Thoracic aorta (tissue), 2 donors: ENCODE measurements at regions not wholly inside any gene's neighbourhood (a gene's known extent, or its start where the extent isn't known, plus 50 kb on each side); places are given as distances from the start of the nearest gene placed in this dataset.

ENCODE experiments used
- ATAC-seq: fragments of 150-250 bp; one replicate; pipeline ENCODE4 v1.8.0; 2017; ENCODE audit warnings: low read depth; ENCODE audit not compliant: insufficient number of reproducible peaks, low FRiP score
- DNase-seq: peaks from one replicate; pipeline ENCODE4 v3.0.0-alpha.2; 2020; ENCODE audit warnings: low spot score
- H3K27ac ChIP-seq, 2 donors: fragments of 200-600 bp; sonication (generic); 1 replicate in 1 of 2; 2 replicates in 1 of 2; pipeline ENCODE4 v1.5.1; 2016; ENCODE audit warnings: mild to moderate bottlenecking in 2 of 2, moderate library complexity in 2 of 2
- H3K27me3 ChIP-seq: fragments of 200-600 bp; sonication (generic); replicated peaks from 2 replicates; pipeline ENCODE4 v1.6.0; 2016; ENCODE audit warnings: mild to moderate bottlenecking; ENCODE audit not compliant: insufficient read depth
- H3K36me3 ChIP-seq: fragments of 200-600 bp; sonication (generic); one replicate; pipeline ENCODE4 v1.5.1; 2016
- H3K4me1 ChIP-seq, 2 donors: fragments of 200-600 bp; sonication (generic); 1 replicate in 1 of 2; 2 replicates in 1 of 2; pipeline versions ENCODE4 v1.5.1 to v1.6.0; 2016; ENCODE audit warnings: low read depth in 2 of 2, mild to moderate bottlenecking in 1 of 2; ENCODE audit not compliant: control insufficient read depth in 1 of 2
- H3K4me3 ChIP-seq: fragments of 200-600 bp; sonication (generic); 2 replicates; pipeline ENCODE4 v1.5.1; 2016; ENCODE audit warnings: mild to moderate bottlenecking
- H3K9me3 ChIP-seq: fragments of 200-600 bp; sonication (generic); 2 replicates; pipeline ENCODE4 v1.5.1; 2016
- CTCF ChIP-seq: fragments of 200-600 bp; sonication (generic); IDR thresholded peaks from one replicate; pipeline ENCODE4 v1.5.1; 2019; ENCODE audit warnings: antibody characterized with exemption

GRCh38 chr7:35985126-35985754 is 167.8 kb upstream of the EEPD1 start:
- DNase-seq (no peak), ATAC-seq (no peak)
- TF ChIP-seq CTCF: peak; percentile 94
- no peak overlapping the region for H3K27ac ChIP-seq
- H3K9me3 ChIP-seq: no peaks in the 10 kb centered on the region
- no peaks in the 10 kb centered on the region for H3K36me3 ChIP-seq
- H3K4me3 ChIP-seq: no peak overlapping the region
- H3K4me1 ChIP-seq: peaks cover 10 to 31% of the 10 kb centered on the region in 2 donors
- H3K27me3 ChIP-seq: no peaks in the 10 kb centered on the region

GRCh38 chr7:35987016-35987415 is 166.0 kb upstream of the EEPD1 start:
- Histone ChIP-seq H3K4me1 (peaks cover 10 to 31% of the 10 kb centered on the region in 2 donors), H3K36me3 (no peaks in the 10 kb centered on the region), H3K9me3 (no peaks in the 10 kb centered on the region), H3K27ac (peak overlapping the region in 1 of 2 donors; percentile 47), H3K27me3 (no peaks in the 10 kb centered on the region), H3K4me3 (no peak overlapping the region)
- no peak for DNase-seq
- TF ChIP-seq CTCF: no peak
- ATAC-seq: no peak

GRCh38 chr7:35988105-35988504 is 164.9 kb upstream of the EEPD1 start:
- Histone ChIP-seq H3K27ac (peak overlapping the region; percentile 70 to 81), H3K9me3 (no peaks in the 10 kb centered on the region), H3K27me3 (no peaks in the 10 kb centered on the region), H3K4me1 (peaks cover 10 to 31% of the 10 kb centered on the region in 2 donors), H3K36me3 (no peaks in the 10 kb centered on the region), H3K4me3 (no peak overlapping the region)
- ATAC-seq: peak; percentile 29
- no peak for DNase-seq
- TF ChIP-seq CTCF: no peak

DNA sequence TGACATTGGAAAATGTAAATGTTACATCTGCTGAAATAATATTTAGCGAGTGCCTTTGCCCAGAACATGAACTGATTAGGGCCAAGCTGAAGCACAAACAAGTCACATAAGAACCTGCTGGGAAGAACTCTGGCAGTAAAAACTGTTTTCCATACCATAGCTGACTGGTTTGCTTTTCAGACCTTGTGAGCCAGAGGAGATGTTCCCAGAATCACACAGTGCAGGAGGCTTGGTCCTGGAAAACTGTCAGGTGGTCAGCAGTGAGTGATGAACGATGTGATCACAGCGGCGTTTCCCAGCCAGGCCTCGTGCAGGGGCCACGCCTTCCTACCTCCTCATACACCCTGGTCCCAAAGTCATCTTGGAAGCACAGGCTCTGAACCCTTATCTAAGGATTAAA is 164.2 kb upstream of the EEPD1 start:
- TF ChIP-seq CTCF: no peak
- H3K27ac ChIP-seq: peak overlapping the region; percentile 70 to 81
- peaks cover 10 to 31% of the 10 kb centered on the region in 2 donors for H3K4me1 ChIP-seq
- DNase-seq: peak; percentile 41
- ATAC-seq: no peak
- H3K27me3 ChIP-seq: no peaks in the 10 kb centered on the region
- no peaks in the 10 kb centered on the region for H3K36me3 ChIP-seq
- H3K4me3 ChIP-seq: no peak overlapping the region
- H3K9me3 ChIP-seq: no peaks in the 10 kb centered on the region

DNA sequence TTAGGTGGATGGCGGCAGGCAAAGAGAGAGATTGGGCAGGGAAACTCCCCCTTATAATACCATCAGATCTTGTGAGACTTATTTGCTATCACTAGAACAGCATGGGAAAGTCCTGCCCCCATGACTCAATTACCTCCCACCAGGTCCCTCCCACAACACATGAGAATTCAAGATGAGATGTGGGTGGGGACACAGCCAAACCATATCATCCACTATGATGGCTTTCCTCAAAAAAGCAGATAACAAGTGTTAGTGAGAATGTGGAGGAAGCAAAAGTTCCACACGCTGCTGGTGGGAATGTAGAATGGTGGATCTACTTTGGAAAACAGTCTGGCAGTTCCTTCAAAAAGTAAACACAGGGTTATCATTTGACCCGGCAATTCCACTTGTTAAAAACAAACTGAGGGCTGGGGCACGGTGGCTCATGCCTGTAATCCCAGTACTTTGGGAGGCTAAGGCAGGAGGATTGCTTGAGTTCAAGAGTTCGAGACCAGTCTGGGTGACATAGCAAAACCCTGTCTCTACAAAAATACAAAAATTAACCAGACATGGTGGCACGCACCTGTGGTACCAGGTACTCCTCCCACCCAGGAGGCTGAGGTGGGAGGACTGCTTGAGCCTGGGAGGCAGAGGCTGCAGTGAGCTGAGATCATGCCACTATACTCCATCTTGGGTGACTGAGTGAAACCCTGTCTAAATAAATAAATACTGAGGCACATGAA is 161.4 kb upstream of the EEPD1 start:
- Histone ChIP-seq H3K36me3 (no peaks in the 10 kb centered on the region), H3K27me3 (no peaks in the 10 kb centered on the region), H3K4me3 (no peak overlapping the region), H3K9me3 (no peaks in the 10 kb centered on the region), H3K27ac (no peak overlapping the region), H3K4me1 (peaks cover 10 to 29% of the 10 kb centered on the region in 2 donors)
- ATAC-seq (no peak), DNase-seq (no peak)
- no peak for TF ChIP-seq CTCF
